SH-SY5Y (cell line): ENCODE measurements at regions not wholly inside any gene's neighbourhood (a gene's known extent, or its start where the extent isn't known, plus 50 kb on each side); places are given as distances from the start of the nearest gene placed in this dataset.

ENCODE experiments used
- GATA2 ChIP-seq: IDR thresholded peaks from 2 replicates; pipeline ENCODE4 v1.6.1; 2011; ENCODE audit warnings: mild to moderate bottlenecking, low read depth, low read length
- GATA3 ChIP-seq: IDR thresholded peaks from 2 replicates; pipeline ENCODE4 v1.6.1; 2011; ENCODE audit warnings: low read depth, mild to moderate bottlenecking, low read length, moderate library complexity

DNA sequence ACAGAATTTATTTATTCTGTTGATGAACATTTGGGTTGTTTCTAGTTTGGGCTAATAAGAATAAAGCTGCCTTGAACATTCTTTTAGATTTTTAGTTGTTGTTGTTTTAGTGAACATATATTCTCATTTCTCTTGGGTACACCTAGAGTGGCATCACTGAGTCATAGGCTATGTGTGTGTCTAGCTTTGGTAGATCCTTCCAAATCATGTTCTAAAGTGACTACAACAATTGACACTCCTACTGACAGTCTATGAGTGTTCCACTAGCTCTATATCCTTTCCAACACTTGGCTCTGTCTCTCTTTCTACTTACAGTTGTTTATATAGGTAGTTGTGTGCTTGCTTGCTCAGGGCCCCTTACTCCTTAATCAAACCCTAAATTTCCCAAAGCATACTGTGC lies 346.0 kb upstream of the NCAM1 start:
- TF ChIP-seq GATA2, result no peak
- no peak for TF ChIP-seq GATA3
